Skeletal muscle tissue (tissue), 3 donors: ENCODE measurements at regions not wholly inside any gene's neighbourhood (a gene's known extent, or its start where the extent isn't known, plus 50 kb on each side); places are given as distances from the start of the nearest gene placed in this dataset.
"Not testable (repeated sequence)": the region's sequence is repeated elsewhere in the genome, so short reads cannot be mapped to it uniquely, and the experiment has no call there.

Experiments
- H3K27ac ChIP-seq: one replicate; pipeline ENCODE4 v1.7.0; 2013; ENCODE audit warnings: mild to moderate bottlenecking, low read depth, low read length, inconsistent platforms
- H3K27me3 ChIP-seq, 3 donors: one replicate each; pipeline ENCODE4 v1.7.0; 2013; ENCODE audit warnings: low read length in 3 of 3; ENCODE audit not compliant: control insufficient read depth in 3 of 3, insufficient read depth in 3 of 3
- H3K36me3 ChIP-seq, 3 donors: one replicate each; pipeline ENCODE4 v1.7.0; 2013; ENCODE audit warnings: low read length in 3 of 3; ENCODE audit not compliant: control insufficient read depth in 3 of 3, insufficient read depth in 3 of 3
- H3K4me1 ChIP-seq, 3 donors: one replicate each; pipeline ENCODE4 v1.7.0; 2013; ENCODE audit warnings: low read length in 3 of 3, mild to moderate bottlenecking in 3 of 3; ENCODE audit not compliant: control insufficient read depth in 3 of 3, insufficient read depth in 3 of 3
- H3K4me3 ChIP-seq, 3 donors: one replicate each; pipeline ENCODE4 v1.7.0; 2013; ENCODE audit warnings: low read length in 3 of 3
- H3K9ac ChIP-seq, 3 donors: one replicate each; pipeline ENCODE4 v1.7.0; 2013; ENCODE audit warnings: low read length in 3 of 3, mild to moderate bottlenecking in 3 of 3, moderate library complexity in 2 of 3, low read depth in 1 of 3
- H3K9me3 ChIP-seq, 3 donors: one replicate each; pipeline ENCODE4 v1.7.0; 2013; ENCODE audit warnings: low read length in 3 of 3; ENCODE audit not compliant: control insufficient read depth in 3 of 3
- donor health status: Osteomylitis.

DNA sequence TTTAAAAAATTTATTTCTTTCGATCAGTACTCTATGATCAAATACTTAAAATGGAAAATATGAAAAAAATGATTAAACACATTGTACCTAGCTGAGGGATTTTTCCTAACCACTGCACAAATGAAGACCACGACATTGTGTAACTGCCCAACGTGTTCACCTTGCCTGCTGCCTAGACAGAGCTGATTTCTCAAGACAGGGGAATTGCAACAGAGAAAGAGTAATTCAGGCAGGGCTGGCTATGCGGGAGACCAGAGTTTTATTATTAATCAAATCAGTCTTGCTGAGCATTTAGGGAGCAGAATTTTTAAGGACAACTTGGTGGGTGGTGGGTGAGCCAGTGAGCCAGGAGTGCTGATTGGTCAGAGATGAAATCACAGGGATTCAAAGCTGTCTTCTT lies 1290.8 kb downstream of the RPIA start:
- H3K27me3 ChIP-seq, H3K9ac ChIP-seq, H3K27ac ChIP-seq, H3K36me3 ChIP-seq, H3K9me3 ChIP-seq, H3K4me1 ChIP-seq, H3K4me3 ChIP-seq: not testable (repeated sequence)

DNA sequence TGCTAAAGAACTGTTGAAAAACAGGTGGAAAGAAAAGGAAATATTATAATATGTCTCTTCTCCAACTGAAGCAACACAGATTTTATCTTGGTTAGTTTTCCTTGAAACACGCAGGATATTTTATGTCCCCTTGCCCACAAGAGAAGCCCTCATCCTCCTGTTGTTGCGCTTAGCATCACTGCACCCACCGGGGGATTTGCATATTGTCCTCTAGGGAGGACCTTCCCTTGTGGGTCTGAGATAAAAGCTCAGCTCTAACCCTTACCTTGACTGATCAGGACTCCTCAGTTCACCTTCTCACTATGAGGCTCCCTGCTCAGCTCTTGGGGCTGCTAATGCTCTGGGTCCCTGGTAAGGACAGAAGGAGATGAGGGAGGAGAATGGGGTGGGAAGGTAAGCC lies 1294.2 kb downstream of the RPIA start:
- not testable (repeated sequence) for H3K9ac ChIP-seq, H3K36me3 ChIP-seq

DNA sequence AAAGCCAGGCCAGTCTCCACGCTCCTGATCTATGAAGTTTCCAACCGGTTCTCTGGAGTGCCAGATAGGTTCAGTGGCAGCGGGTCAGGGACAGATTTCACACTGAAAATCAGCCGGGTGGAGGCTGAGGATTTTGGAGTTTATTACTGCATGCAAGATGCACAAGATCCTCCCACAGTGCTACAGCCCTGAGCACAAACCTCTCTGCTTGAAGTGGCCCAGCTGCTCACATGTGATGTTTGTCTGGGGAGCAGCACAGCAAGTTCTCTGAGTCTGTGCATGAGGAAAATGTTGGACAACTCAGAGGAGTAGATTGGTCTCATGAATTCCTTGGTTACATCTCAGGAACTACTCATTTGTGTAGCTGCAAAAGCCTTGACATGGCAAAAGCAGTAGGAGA lies 1295.1 kb downstream of the RPIA start:
- not testable (repeated sequence) for H3K36me3 ChIP-seq, H3K4me3 ChIP-seq, H3K27me3 ChIP-seq, H3K27ac ChIP-seq, H3K4me1 ChIP-seq, H3K9ac ChIP-seq, H3K9me3 ChIP-seq

More for the DNA sequence above, 1294.2 kb downstream of the RPIA start:
- H3K4me1 ChIP-seq, H3K9me3 ChIP-seq, H3K4me3 ChIP-seq, H3K27me3 ChIP-seq, H3K27ac ChIP-seq: not testable (repeated sequence)

DNA sequence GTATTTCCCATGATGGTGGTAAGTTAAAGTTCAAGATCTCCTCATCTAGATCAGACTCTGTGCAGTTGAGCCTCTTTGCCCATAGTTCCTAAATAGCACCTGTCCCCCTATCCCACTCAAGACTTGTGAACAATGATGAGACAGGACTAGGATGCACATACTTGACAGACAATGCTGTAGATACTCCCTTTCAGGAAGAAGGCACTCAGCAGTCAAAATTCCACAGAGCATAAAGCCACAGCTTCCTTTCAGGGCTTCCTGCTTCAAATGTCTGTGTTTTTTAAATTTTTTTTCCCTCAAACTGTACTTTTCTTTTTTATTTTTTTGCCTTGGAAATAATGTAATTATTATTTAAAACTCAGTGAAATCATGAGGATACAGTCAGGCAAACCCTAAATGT lies 1305.3 kb downstream of the RPIA start:
- H3K9ac ChIP-seq, H3K4me1 ChIP-seq, H3K27me3 ChIP-seq, H3K9me3 ChIP-seq, H3K27ac ChIP-seq, H3K4me3 ChIP-seq, H3K36me3 ChIP-seq: not testable (repeated sequence)

DNA sequence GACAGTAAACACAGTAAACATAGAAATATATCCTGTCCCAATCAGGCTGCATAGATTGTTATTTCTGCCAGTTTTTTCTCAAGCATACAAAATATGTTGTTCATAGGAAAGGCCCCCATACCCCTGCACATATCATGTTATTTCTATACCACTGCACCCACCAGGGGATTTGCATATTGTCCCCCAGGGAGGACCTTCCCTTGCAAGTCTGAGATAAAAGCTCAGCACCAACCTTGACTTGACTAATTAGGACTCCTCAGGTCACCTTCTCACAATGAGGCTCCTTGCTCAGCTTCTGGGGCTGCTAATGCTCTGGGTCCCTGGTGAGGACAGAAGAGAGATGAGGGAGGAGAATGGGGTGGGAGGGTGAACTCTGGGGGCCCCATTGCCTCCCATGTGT lies 1313.1 kb downstream of the RPIA start:
- not testable (repeated sequence) for H3K9ac ChIP-seq, H3K27me3 ChIP-seq, H3K9me3 ChIP-seq, H3K4me3 ChIP-seq, H3K4me1 ChIP-seq, H3K36me3 ChIP-seq, H3K27ac ChIP-seq

DNA sequence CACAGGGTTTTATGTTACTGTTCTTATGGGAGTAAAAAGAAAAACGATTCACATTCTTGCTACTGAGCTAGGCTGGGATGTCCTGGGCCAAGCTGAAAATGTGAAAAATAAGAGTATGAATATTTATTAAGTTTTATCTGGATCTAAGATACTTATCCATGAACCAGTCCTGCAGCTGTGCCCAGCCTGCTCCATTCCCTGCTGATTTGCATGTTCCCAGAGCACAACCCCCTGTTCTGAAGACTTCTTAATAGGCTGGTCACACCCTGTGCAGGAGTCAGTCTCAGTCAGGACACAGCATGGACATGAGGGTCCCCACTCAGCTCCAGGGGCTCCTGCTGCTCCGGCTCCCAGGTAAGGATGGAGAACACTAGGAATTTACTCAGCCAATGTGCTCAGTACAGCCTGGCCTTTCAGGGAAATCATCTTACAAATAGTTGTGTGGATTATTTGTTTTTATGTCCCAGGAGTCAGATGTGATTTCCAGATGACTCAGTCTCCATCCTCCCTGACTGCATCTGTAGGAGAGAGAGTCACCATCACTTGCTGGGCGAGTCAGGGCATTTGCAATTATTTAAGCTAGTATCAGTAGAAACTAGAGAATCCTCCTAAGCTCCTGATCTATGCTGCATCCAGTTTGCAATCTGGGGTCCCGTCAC lies 1319.1 kb downstream of the RPIA start:
- H3K36me3 ChIP-seq, H3K27ac ChIP-seq, H3K27me3 ChIP-seq, H3K9me3 ChIP-seq, H3K4me1 ChIP-seq, H3K9ac ChIP-seq, H3K4me3 ChIP-seq: not testable (repeated sequence)

DNA sequence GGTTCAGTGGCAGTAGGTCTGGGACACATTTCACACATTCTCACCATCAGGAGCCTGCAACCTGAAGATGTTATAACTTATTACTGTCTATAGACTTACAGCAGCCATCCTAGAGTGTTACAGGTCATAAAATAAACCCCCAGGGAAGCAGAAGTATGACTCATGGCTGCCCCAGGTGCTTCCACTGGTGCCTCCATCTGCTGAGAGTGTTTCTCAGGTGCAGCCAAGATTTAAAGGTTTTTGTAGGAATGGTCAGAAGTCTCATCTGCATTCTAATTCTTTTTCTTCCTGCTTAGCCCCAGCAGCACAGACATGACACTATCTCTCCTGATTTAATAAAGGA lies 1319.6 kb downstream of the RPIA start:
- not testable (repeated sequence) for H3K4me1 ChIP-seq, H3K9me3 ChIP-seq, H3K9ac ChIP-seq, H3K27ac ChIP-seq, H3K27me3 ChIP-seq, H3K36me3 ChIP-seq, H3K4me3 ChIP-seq

DNA sequence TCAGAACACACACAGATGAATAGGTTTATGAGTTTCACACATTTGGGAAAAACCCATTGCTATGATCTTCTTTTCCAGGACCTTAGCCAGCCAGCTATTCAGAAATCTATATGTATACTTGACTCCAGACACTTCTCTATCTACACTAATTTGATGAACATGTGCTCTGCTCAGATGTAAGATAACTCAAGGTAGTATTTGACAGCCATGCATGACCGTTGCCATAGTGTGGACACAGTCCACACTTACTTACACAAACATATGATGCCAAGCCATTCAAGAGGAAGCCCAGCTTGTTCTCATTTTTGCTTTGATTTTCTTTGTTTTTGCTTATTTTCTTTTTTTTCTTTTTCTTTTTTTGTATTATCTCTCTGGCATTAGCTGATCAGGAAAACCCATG lies 1328.4 kb downstream of the RPIA start:
- H3K27ac ChIP-seq, H3K27me3 ChIP-seq, H3K4me3 ChIP-seq, H3K9ac ChIP-seq, H3K4me1 ChIP-seq, H3K9me3 ChIP-seq, H3K36me3 ChIP-seq: not testable (repeated sequence)

DNA sequence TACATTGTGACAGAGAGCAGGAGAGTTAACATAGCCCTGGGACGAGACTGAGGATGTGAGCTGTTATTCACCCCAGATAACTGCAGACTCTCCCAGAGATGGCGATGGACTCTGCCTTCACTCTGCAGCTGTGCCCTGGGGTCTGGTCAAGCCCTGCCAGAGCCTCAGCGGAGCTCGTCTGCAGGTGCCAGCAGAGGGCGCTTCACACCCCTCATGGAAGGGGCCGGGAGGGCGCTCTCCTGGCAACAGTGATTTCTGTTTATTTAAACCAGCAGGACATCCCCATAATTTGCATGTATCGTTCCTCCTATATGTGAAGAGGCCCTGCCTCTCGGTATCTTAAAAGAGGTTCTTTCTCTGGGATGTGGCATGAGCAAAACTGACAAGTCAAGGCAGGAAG lies 1329.8 kb downstream of the RPIA start:
- H3K36me3 ChIP-seq, H3K4me3 ChIP-seq, H3K27ac ChIP-seq, H3K27me3 ChIP-seq, H3K9me3 ChIP-seq, H3K4me1 ChIP-seq, H3K9ac ChIP-seq: not testable (repeated sequence)

DNA sequence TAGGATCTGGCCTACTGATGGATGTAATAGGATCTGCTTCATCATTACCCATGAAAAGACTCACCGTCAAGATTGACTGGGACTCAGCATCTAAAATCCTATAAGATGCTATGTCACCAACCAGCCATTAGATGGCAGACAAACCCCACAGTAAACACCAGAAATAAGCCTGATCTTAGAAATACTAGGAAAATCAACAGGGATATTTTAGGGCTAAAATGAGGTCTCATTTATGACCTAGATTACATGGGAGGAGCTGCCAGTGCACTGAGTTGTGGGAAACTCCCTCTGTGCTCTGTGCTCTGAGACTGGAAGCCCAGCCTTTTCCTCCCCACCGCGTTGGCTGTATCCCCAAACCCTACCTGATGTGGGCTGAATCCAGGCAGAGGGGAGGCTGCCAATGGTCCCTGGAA lies 1335.8 kb downstream of the RPIA start:
- not testable (repeated sequence) for H3K4me1 ChIP-seq, H3K36me3 ChIP-seq, H3K27me3 ChIP-seq, H3K4me3 ChIP-seq, H3K9ac ChIP-seq, H3K27ac ChIP-seq, H3K9me3 ChIP-seq

DNA sequence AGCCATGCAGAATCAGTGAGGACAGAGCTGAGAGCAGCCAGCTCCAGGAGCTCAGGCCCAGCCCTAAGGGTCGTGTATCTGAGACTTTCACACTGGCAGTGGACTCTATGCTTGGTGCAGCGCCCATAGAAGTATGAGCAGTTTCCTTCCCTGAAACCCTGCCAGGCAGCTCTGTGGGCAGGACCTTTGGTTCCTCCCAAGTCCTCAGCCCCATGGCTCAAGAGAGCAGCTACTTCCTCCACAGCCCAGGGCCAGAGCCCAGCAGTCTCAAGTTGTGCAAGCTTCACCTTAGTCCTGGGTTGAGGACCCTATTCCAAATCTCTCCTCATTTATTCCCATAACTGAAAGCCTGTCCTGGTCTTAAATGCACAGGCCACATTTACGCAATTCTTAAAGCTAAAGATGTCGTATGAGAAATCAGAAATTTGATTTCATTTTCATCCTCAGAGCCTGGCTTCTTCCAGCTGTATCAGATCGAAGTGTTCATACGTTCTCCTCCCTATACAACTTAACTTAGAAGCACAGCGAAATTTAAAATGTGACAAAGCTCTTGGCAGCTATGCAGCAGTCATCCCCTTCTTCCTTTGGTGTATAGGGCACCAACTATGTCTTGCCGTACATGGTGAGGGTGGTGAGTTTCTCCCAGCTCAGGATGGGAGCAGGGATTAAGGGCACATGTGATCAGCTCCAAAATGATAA lies 1337.1 kb downstream of the RPIA start:
- not testable (repeated sequence) for H3K27me3 ChIP-seq, H3K27ac ChIP-seq, H3K4me1 ChIP-seq, H3K4me3 ChIP-seq, H3K36me3 ChIP-seq, H3K9me3 ChIP-seq, H3K9ac ChIP-seq
